Endothelial cell of hepatic sinusoid (primary cell): ENCODE measurements at regions not wholly inside any gene's neighbourhood (a gene's known extent, or its start where the extent isn't known, plus 50 kb on each side); places are given as distances from the start of the nearest gene placed in this dataset.

ENCODE experiments used
- in situ Hi-C: cut with HindIII; loops from 2 replicates; pipeline ENCODE4 v1.10.0; 2017; ENCODE audit warnings: low sequenced_read_pairs

DNA sequence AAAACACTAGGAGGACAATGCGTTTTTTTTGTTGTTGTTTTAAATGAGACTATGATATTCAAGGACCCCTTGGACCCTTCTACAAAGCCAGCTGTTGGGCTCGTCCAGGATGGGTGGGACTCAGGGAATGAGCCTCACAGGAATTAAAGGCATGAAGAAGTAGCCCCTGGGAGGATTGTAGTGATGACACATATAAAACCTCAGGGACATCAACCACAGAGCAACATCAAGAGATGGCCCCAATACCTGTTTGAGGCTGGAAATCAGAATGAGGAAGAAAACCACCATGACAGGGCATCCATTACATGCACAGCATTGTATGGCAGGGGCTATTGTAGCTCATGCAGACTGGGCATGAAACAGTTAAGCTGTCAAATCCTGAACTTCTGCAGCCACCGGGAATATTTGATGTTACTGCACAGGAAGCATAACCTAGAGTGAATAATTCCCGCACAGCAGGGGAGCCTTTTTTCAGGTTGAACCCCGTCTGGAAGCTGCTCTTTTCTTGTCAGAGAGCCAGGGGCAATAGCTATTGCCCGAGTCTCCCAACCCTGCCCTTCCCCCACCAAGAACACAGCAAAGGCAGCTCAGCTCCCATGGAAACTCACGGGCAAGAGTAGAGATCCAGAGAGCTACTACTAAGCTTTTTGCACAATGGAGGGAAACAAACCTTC, 140.2 kb upstream of the FGGY start:
- in situ Hi-C loops = no loop called here

DNA sequence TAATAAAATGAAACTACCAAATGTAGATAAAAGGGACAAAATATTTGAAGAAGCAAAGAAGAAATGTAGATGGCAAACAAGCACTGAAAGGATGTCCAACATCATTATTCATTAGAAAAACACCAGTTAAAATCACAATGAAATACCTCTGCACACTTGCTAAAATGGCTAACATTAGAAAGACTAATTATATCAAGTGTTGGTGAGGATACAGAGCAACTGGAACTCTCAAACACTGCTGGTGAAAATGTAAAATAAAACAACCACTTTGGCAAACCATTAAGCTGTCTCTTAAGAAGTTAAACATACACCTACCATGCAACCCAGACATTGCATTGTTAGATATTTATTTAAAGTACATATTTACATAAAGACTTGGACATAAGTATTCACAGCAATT, 138.6 kb upstream of the FGGY start:
- in situ Hi-C loops = no loop called here

GRCh38 chr1:59159557-59160203, 137.2 kb upstream of the FGGY start:
- in situ Hi-C loops = loop anchor here (5.0 kb wide), 1 partner anchor 47 kb away; no protein-coding TSS in a partner anchor

- in situ Hi-C loops = loop anchor here (5.0 kb wide), 1 partner anchor 49 kb away; no protein-coding TSS in a partner anchor
These were observed 135.8 kb upstream of the FGGY start for GRCh38 chr1:59161136-59161535.

DNA sequence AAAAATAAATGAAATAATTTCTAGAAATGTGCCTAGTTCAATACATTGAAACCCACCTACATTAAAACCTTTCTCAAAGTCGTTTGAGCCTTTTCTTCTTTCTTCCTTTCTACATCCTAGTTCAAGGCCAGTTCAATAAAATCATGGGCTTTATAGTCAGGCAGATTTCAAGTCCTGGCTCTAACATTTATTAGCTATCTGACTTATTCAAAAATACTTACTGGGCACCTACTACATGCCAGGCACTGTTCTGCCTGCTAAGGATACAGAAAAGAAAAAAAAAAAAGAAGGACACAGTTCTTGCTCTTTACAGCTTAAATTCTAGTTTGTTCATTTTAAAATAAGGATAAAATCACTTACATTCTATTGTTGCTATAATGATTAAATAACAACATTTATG, 134.2 kb upstream of the FGGY start:
- in situ Hi-C loops = loop anchor here (5.0 kb wide), 1 partner anchor 50 kb away; no protein-coding TSS in a partner anchor

DNA sequence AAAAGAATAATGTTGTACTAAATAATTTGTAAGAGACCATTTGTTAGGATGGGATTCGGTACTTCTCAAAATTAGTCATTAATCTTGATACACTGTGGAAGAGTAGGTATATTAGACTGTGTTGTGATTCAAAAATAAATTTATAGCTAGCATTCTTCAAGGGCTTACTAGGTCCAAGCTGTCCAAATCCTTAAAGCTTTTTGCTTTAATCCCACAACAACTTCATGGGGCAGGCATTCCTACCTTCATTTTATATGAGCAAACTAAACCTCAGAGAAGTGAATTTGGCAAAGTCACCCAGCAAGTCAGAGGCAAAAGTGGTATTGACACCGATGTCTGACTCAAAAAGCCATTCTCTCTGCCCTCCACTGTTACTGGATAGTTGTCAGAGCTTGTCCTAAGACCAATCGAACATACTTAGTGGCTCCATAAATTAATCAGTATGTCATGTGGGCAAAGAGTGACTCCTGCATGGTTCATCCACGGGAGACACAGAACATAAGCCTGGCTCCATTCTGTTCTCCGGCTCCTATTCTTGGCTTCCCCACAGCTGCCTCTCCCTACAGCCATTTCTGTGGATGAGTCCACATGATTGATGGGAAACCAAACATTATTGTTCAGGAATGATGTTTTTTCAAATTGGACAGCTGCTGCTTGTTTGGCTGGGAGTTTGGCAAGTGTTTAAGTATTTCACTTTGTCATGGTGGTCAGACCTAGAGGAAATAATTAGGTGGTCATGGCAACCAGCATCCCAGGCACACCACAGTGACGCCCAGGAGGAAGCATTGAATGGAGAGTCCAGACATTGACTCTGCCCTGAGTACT, 133.4 kb upstream of the FGGY start:
- in situ Hi-C loops = loop anchor here (5.0 kb wide), 1 partner anchor 51 kb away; no protein-coding TSS in a partner anchor

DNA sequence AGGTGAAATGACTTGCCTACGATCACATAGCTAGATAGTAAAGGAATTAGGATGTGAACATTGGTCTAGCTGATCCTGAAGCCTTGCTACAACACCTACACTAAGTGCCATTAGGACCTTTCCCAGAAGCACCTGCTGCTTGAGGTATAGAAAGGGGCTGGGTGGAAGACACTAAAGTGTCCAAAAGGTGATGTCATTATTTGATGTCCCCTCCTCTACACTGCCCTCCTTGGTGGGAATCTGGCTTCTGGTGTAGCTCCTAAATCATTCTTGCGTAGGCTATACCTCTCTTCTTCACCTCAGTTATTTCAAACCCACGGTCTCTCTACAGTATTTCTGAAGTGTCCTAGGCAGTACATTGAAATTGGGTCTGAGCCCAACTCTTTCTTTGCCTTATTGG, 132.5 kb upstream of the FGGY start:
- in situ Hi-C loops = loop anchor here (5.0 kb wide), 1 partner anchor 52 kb away; no protein-coding TSS in a partner anchor

- in situ Hi-C loops = no loop called here
These were observed 131.5 kb upstream of the FGGY start for GRCh38 chr1:59165353-59165752.

- in situ Hi-C loops = no loop called here
These were observed 127.2 kb upstream of the FGGY start for GRCh38 chr1:59169703-59170102.

- in situ Hi-C loops = no loop called here
These were observed 126.2 kb upstream of the FGGY start for GRCh38 chr1:59170659-59171058.

- in situ Hi-C loops = no loop called here
These were observed 125.1 kb upstream of the FGGY start for GRCh38 chr1:59171788-59172187.

DNA sequence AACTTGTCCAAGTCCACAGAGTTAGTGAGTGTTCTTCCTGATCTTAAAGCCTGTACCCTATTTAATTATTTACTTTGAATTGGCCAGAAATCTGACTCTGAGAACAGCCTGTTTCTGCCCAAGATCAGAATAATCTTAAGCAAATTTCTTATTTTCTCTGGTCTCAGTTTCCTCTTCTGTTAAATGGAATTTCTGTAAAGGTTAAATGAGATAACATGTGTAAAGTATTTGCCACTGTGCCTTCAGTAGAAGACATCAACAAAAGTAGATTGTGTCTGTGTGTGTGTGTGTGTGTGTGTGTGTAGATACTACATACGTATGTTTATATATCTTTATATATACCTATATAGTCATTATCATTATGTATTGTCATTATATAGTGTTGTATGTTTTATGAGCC, 124.2 kb upstream of the FGGY start:
- in situ Hi-C loops = no loop called here

GRCh38 chr1:59173721-59174120, 123.2 kb upstream of the FGGY start:
- in situ Hi-C loops = no loop called here

GRCh38 chr1:59176471-59176870, 120.4 kb upstream of the FGGY start:
- in situ Hi-C loops = no loop called here

GRCh38 chr1:59177756-59178155, 119.1 kb upstream of the FGGY start:
- in situ Hi-C loops = no loop called here

DNA sequence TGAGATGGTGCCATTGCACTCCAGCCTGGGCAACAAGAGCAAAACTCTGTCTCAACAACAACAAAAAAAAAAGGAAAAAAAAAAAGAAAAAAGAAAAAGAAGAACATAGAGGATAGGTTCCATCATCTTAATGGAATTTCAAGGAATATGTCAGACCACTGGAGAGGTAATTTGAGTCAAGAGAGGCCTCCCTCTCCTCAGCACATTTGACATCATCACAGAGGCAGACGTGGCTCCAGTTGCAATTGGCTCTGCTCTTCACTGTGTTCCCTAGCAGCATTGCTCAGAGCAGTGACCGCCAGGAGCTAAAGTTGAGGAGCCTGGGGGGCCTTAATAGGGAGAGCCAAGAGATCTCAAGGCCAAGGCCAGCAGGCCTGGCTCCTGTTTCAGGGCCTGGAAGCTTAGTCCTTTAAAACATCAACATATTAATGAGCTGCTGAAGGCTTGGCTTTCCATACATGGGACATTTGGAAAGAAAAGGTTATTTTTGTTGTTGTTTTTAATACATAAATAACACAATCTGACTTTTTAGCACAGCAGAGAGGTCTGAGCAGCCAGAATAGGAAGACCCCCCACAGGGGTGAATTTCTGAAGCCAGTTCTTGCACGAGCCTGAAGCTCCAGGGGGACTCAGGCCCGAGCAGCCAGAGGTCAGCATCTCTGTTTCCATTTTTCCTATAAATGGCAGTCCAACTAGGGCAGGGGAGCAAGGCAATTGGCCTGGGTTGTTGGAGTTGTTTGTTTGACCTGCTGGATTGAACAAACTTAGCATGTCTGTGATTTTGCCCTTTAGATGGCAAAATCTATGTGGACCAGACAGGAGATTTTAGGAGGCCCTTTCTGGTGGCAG, 118.3 kb upstream of the FGGY start:
- in situ Hi-C loops = no loop called here

DNA sequence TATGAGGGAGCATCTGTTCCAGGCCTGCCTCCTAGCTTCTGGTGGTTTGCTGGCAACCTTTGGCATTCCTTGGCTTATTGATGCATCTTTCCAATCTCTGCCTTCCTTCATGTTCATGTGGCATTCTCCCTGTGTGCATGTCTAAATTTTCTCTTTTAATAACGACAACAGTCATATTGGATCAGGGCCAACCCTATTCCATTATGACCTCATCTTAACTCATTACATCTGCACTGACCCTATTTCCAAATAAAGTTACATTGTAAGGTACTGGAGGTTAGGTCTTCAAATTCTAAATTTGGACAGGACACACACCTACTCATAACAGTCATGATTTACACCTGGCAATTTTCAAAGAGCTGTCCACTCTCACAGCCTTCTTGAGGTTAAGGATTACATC, 117.2 kb upstream of the FGGY start:
- in situ Hi-C loops = no loop called here

GRCh38 chr1:59180735-59181134, 116.2 kb upstream of the FGGY start:
- in situ Hi-C loops = no loop called here

DNA sequence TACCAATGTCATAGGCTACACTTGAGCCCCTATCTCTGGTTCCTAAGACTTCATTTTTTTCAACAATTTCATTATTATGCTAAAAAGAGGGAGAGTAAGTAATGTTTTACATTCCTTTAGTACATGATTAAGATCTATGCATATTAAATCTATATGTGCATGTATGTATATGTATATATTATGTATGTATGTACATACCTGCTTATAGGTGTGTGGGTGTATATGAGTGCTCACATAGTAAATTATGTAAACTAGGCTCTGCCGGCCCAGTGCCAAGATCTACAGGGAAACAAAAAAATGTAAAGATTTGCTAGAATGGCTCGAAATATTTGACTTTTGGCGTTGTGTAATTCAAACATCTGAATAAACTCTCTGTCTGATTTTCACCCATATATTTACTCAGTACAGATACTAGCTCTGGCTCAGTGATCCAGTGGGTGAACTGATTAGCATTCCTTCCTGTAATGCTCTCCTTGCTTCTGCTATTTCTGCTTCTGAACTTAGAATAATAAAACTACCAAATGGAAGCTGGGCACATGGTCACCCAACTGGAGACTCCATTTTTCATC, 113.1 kb upstream of the FGGY start:
- in situ Hi-C loops = no loop called here

DNA sequence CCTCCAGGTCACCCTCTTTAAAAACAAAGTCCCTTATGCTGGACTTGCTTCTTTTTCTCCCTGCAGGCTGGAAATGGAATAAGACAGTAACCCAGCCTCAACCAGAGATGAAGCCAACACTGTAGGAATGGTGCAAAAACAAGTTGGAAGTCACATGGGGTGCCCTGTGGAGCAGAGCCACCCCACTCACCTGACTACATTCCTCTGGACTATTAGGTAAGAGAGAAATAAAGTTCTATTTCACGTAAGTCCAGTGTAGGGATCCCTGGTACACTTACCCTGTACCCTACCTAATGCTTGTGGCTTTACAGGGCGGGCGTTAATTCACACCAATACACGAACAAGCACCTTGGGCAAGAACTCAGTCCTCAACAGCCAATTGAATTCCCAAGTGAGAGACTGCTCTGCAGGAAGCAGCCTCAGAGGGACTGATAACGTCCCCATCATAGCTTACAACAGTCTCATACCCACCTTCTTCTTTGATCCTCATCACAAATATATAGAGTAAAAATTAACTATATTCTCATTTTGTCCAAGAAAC, 112.5 kb upstream of the FGGY start:
- in situ Hi-C loops = no loop called here
